Thoracic aorta (tissue), 2 donors: ENCODE measurements at regions not wholly inside any gene's neighbourhood (a gene's known extent, or its start where the extent isn't known, plus 50 kb on each side); places are given as distances from the start of the nearest gene placed in this dataset.

Source experiments
- ATAC-seq: fragments of 150-250 bp; one replicate; pipeline ENCODE4 v1.8.0; 2017; ENCODE audit warnings: low read depth; ENCODE audit not compliant: insufficient number of reproducible peaks, low FRiP score
- DNase-seq: peaks from one replicate; pipeline ENCODE4 v3.0.0-alpha.2; 2020; ENCODE audit warnings: low spot score
- H3K27ac ChIP-seq, 2 donors: fragments of 200-600 bp; sonication (generic); 1 replicate in 1 of 2; 2 replicates in 1 of 2; pipeline ENCODE4 v1.5.1; 2016; ENCODE audit warnings: mild to moderate bottlenecking in 2 of 2, moderate library complexity in 2 of 2
- H3K27me3 ChIP-seq: fragments of 200-600 bp; sonication (generic); replicated peaks from 2 replicates; pipeline ENCODE4 v1.6.0; 2016; ENCODE audit warnings: mild to moderate bottlenecking; ENCODE audit not compliant: insufficient read depth
- H3K36me3 ChIP-seq: fragments of 200-600 bp; sonication (generic); one replicate; pipeline ENCODE4 v1.5.1; 2016
- H3K4me1 ChIP-seq, 2 donors: fragments of 200-600 bp; sonication (generic); 1 replicate in 1 of 2; 2 replicates in 1 of 2; pipeline versions ENCODE4 v1.5.1 to v1.6.0; 2016; ENCODE audit warnings: low read depth in 2 of 2, mild to moderate bottlenecking in 1 of 2; ENCODE audit not compliant: control insufficient read depth in 1 of 2
- H3K4me3 ChIP-seq: fragments of 200-600 bp; sonication (generic); 2 replicates; pipeline ENCODE4 v1.5.1; 2016; ENCODE audit warnings: mild to moderate bottlenecking
- H3K9me3 ChIP-seq: fragments of 200-600 bp; sonication (generic); 2 replicates; pipeline ENCODE4 v1.5.1; 2016
- TF ChIP-seq, protein P1 (sequence below): fragments of 200-600 bp; sonication (generic); IDR thresholded peaks from one replicate; pipeline ENCODE4 v1.5.1; 2019; ENCODE audit warnings: antibody characterized with exemption

DNA sequence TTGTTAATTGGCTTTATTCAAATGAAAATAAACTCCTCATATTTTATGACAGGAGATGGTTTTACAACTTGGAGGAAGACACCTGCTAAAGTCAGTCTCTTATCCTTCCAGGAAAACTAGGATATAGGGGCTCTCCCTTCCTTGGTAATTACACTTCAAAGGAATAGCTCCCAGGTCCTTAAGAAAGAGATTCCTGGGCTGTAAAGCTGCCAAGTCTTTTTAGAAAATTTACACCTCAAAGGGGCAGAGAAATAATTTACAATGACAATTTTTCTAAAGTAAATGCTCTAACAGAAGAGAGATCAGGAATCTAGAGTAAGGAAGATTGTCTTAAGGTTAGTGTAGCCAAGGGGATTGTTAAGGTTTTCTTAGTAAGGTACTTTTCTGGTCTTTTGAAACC, 1359.0 kb downstream of the OLFM4 start:
- Histone ChIP-seq H3K4me3 (no peak overlapping the region), H3K36me3 (no peaks in the 10 kb centered on the region), H3K9me3 (no peaks in the 10 kb centered on the region), H3K27ac (no peak overlapping the region), H3K27me3 (no peaks in the 10 kb centered on the region), H3K4me1 (no peaks in the 10 kb centered on the region)
- ATAC-seq = no peak
- TF ChIP-seq, protein P1, sequence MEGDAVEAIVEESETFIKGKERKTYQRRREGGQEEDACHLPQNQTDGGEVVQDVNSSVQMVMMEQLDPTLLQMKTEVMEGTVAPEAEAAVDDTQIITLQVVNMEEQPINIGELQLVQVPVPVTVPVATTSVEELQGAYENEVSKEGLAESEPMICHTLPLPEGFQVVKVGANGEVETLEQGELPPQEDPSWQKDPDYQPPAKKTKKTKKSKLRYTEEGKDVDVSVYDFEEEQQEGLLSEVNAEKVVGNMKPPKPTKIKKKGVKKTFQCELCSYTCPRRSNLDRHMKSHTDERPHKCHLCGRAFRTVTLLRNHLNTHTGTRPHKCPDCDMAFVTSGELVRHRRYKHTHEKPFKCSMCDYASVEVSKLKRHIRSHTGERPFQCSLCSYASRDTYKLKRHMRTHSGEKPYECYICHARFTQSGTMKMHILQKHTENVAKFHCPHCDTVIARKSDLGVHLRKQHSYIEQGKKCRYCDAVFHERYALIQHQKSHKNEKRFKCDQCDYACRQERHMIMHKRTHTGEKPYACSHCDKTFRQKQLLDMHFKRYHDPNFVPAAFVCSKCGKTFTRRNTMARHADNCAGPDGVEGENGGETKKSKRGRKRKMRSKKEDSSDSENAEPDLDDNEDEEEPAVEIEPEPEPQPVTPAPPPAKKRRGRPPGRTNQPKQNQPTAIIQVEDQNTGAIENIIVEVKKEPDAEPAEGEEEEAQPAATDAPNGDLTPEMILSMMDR = no peak
- DNase-seq = no peak

GRCh38 chr13:54390841-54391240, 1362.2 kb downstream of the OLFM4 start:
- TF ChIP-seq, protein P1 = no peak
- ATAC-seq = no peak
- no peak for DNase-seq
- Histone ChIP-seq H3K4me1 (no peaks in the 10 kb centered on the region), H3K9me3 (no peaks in the 10 kb centered on the region), H3K27ac (no peak overlapping the region), H3K4me3 (no peak overlapping the region), H3K36me3 (no peaks in the 10 kb centered on the region), H3K27me3 (no peaks in the 10 kb centered on the region)

DNA sequence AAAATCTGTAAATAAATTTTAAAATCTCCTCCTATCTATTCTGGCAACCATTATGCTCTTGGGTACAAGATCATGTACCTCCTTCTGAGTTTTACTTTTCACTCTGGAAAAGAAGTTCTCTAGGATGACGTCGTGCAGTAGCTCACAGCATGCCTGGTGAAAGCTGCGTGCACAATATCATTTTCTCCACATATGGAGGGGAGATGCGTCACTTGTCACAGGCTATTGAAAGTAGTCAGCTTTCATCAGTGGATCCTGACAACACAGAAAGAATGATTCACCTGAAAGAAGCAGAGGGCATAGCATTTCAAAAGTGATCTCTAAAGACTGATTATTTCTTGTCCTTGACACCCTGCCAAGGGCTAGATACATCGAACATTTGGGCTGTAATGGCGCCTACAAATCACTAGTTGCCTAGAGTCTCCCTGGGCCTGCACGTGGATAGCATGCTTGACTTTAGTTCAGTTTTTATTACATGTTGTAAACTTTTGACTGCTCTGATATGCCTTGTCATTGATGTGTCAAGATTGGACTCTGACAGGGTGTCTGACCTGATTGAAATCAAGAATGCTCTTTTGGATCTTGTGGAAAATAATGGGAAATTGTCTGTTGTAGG, 1365.6 kb downstream of the OLFM4 start:
- DNase-seq (no peak), ATAC-seq (no peak)
- Histone ChIP-seq H3K4me1 (no peaks in the 10 kb centered on the region), H3K27me3 (no peaks in the 10 kb centered on the region), H3K9me3 (no peaks in the 10 kb centered on the region), H3K27ac (no peak overlapping the region), H3K4me3 (no peak overlapping the region), H3K36me3 (no peaks in the 10 kb centered on the region)
- TF ChIP-seq, protein P1 = no peak

- H3K4me3 ChIP-seq = no peak overlapping the region
- no peak for DNase-seq
- H3K9me3 ChIP-seq = no peaks in the 10 kb centered on the region
- ATAC-seq = no peak
- no peaks in the 10 kb centered on the region for H3K4me1 ChIP-seq
- H3K36me3 ChIP-seq = no peaks in the 10 kb centered on the region
- no peak overlapping the region for H3K27ac ChIP-seq
- no peaks in the 10 kb centered on the region for H3K27me3 ChIP-seq
- TF ChIP-seq, protein P1 = no peak
Observed at GRCh38 chr13:54394908-54395307, 1366.3 kb downstream of the OLFM4 start.

DNA sequence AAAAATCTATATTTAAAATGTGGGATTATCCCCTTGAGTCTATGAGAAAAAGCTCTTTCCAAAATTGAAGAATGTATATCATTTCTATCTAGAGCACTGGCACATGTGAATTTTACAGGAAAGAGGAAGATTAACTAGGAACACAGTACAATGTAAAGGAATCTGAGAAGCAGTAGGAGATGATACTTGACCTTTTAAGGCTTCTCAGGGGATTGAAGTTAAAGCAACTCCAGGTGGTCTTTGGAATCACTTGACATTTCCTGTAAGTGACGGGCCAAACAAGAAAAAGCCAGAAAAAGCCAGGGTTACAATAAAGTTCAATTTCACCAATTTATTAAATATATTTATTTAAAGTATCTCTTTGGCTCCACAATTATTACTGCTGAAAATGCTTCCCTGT, 1373.9 kb downstream of the OLFM4 start:
- Histone ChIP-seq H3K4me3 (no peak overlapping the region), H3K9me3 (no peaks in the 10 kb centered on the region), H3K36me3 (no peaks in the 10 kb centered on the region), H3K4me1 (no peaks in the 10 kb centered on the region), H3K27me3 (no peaks in the 10 kb centered on the region), H3K27ac (no peak overlapping the region)
- DNase-seq (no peak), ATAC-seq (no peak)
- TF ChIP-seq, protein P1 = no peak
